NCI-H345 treated with DMSO at 0.1 percent for 48 hours (cell line): ENCODE measurements at regions not wholly inside any gene's neighbourhood (a gene's known extent, or its start where the extent isn't known, plus 50 kb on each side); places are given as distances from the start of the nearest gene placed in this dataset.

Source experiments
- DNase-seq: peaks from one replicate; lab custom pipeline; 2025; ENCODE audit not compliant: unreplicated experiment; lab: John Stamatoyannopoulos, UW

DNA sequence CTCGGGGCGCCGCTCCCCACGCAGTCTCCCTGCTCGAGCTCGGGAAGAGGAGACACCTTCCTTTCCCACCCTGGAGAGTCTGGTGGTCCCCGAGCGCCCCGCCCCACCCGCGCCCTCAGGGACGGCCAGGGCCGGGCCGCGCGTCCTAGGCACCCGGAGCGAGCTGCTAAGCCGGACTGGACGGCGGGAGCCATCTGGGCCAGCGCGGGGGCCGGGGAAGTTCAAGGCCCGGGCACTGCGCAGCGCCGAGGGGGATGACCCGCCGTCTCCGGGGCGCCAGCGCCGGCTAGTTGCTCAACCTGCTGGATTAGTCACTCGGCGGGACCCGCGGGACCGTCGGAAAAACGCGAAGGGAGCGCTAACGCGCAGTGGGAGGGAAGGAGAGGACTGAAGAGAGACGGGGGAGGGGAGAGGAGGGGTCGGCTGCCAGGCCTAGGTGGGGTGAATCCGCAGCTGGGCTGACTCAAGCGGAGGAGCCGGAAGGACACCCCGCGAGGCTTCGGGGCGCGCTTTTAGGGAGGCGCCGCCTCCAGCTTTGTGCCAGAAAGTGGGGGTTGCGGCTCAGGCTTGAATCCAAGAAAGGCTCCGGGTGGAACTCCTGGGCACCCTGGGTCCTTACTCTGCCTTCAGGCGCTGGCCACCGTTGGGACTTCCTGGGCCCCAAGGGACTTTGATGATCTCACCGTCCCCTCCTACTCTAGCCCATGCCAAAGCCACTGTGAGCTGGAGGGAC lies 75.7 kb upstream of the FOXP4 start:
- no peak for DNase-seq

GRCh38 chr6:41471064-41471895 lies 74.9 kb upstream of the FOXP4 start:
- no peak for DNase-seq

DNA sequence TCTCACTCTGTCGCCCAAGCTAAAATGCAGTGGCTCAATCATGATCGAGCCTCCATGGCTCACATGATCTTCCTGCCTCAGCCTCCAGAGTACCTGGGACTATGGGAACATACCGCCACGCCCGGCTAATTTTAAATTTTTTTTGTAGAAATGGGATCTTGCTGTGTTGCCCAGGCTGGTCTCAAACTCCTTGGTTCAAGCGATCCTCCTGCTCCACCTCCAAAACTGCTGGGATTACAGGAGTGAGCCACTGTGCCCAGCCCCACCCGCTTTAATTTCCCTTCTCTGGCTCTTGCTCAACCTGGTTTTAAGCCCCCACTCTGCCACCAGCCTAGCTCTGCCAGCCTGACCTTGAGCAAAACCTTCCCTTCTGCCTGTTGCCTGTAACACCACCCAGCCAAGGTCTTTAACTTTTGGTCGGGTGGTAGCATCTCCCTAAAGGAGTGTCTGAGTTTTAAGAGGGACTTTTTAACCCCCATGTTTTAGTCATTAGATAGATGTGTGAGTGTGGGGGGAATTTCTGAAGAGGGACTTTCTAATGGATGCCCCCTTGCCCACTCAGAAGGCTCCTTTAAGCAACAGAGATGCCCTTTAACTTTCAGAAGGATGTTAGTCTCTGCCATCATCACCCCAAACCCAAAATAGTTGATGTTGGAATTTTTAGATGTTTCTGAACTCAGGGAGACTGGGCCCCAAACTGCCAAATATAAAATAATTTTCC lies 71.8 kb upstream of the FOXP4 start:
- DNase-seq, result no peak

GRCh38 chr6:41475164-41475563 lies 71.0 kb upstream of the FOXP4 start:
- DNase-seq, result no peak

GRCh38 chr6:41475737-41476357 lies 70.3 kb upstream of the FOXP4 start:
- DNase-seq, result no peak

DNA sequence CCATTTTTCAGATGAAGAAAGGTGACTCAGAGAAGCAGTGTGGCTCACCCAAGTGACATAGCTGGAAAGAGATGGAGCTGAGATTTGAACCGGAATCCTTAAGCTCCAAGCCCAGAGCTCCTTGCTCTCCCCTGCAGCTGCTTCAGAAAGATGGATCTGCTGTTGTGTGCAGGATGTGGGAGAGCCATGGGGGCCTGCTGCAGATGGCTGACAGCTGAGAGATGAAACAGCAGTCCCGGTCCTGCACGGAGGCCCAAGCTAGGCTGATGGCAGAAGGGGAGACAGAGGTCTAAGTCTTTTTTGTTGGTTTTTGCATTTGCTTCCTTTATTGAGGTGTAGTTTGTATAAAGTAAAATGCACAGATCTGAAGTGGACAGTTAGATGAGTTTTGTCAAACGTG lies 69.8 kb upstream of the FOXP4 start:
- DNase-seq, result no peak

- no peak for DNase-seq
Observed at GRCh38 chr6:41477572-41477971, 68.6 kb upstream of the FOXP4 start.

DNA sequence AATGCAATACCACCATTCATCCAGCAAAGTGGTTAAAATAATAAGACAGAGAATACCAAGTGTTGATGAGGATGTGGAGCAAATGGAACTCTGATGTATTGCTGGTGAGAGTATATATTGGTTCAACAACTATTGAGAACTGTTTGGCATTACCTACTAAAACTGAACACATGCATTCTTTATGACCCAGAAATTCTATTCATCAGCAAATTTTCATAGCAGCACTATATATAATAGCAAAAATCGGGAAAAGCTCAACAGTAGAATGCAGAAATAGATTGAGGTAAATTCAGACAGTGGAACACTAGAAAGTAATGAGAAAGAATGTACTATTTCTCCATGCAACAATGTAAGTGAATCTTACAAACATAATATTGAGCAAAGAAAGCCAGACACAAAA lies 62.2 kb upstream of the FOXP4 start:
- DNase-seq, result no peak

DNA sequence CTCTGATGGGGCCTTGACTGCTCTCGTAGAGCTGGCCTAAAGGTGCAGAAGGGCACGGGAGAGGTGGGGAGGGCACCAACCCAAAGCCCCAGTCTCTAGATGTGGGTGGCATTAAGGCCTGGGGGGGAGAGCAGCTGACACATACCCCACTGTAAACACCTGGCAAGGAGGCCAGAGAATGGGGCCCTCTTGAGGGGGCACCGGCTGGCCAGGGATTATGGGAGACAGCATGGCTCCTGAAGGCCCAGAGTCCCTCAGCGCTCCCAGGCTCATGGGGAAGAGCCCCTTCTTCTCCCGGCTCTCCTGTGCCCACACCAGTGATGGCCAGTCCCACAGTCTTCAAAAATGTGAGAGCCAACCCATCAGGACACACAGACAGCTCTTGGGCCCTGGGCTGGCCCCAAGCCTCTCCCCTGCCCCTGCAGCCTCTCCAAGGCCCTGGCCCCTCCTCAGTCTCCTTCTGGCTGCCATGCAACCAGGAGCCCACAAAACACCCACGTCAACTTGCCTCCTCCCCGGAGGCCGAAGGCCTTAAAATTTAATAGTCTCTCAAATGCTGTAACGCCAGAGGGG lies 58.2 kb upstream of the FOXP4 start:
- DNase-seq, result no peak

- DNase-seq, result no peak
Observed at GRCh38 chr6:41488433-41489119, 57.6 kb upstream of the FOXP4 start.

DNA sequence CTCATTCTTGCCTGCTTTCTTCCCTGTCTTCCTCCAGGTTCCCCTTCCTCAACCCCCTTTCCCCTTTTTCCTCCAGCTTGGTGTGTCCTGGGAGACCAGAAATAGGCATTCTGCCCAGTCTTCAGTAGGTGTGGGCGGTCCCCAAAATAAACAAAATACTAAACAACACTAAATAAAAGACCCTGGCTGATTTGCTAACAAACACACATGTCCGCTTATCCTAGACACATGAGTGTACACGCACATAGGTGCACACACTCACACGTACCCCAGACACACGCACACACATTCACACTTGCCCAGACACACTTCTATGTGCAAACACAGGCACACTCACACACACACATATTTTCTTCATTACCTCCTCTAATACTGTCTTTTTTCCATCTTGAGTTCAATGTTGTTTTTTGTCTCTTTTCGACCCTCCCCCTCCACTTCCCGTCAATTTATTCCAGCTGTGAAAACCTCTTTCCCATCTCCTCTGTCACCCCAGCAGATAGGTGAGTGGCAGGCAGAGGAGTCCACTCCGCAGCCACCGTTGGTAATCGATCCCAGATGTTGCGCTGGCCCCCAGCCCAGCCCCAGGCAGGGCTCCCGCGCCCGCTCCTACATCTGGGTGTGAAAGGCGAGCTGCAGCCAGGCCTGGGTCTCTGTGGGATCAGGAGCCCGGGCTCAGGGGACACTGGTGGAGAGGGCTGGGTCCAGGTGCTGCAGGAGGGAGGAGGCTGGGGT lies 56.9 kb upstream of the FOXP4 start:
- no peak for DNase-seq

- no peak for DNase-seq
Observed at GRCh38 chr6:41492261-41492891, 53.8 kb upstream of the FOXP4 start.

DNA sequence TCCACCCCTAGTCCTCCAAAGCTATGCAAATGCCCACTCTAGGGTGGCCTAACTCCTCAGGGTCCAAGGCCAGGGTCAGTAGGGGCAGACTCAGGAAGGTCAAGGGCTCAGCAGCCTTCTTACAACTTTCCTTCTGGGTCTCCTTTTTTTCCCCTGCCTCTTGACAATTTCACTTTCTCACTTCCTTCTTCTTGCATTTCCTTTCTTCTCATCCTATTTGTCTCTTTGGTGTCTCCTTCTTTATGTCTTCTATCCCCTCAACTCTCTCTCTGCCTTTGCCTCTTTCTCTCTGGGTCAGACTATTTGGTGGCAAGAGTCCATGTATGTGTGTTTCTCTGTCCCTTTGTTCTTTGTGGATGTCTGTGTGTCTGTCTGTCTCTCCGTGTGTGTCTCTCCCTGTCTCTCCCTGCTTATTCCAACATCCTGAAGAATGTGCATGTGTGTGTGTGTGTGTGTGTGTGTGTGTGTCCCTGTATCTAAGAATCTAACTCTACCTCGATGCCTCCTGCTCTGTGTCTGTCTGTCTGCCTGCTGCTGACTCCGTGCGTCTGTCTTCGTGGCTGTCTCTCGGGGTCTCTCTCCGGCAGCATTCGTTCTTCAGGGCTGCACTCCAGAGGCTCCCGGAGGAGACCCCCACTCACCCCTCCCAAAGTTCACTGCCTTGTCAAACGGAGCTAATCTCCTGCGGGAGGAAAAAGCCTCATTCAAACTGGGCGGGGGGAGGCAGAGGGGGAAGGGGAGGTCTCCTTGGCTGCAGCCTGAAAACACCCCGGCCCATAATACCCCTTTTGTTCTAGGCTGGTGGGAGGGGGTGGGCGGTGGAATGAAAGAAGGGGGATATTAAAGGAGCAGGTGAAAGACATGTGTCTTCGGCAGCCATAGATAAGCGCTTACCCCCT lies 51.7 kb upstream of the FOXP4 start:
- DNase-seq, result no peak
